CD14-positive monocyte (primary cell): ENCODE measurements at regions not wholly inside any gene's neighbourhood (a gene's known extent, or its start where the extent isn't known, plus 50 kb on each side); places are given as distances from the start of the nearest gene placed in this dataset.

Source experiments
- DNase-seq, 3 donors: peaks; one replicate each; pipeline ENCODE4 v3.0.0-alpha.2; 2011 to 2022
- H2AFZ ChIP-seq: 2 replicates; pipeline ENCODE4 v1.6.0; 2012; ENCODE audit warnings: mild to moderate bottlenecking, low read depth, low read length, inconsistent platforms; ENCODE audit not compliant: insufficient read depth, poor library complexity, severe bottlenecking
- H3K27ac ChIP-seq, 2 donors: 1 replicate in 1 of 2; 2 replicates in 1 of 2; pipeline ENCODE4 v1.5.1; 2012 to 2013; ENCODE audit warnings: low read length in 2 of 2, control low read depth in 1 of 2, inconsistent platforms in 1 of 2, low read depth in 1 of 2, mild to moderate bottlenecking in 1 of 2
- H3K27me3 ChIP-seq, 2 donors: one replicate each; pipeline versions ENCODE4 v1.6.0 to v1.6.1; 2011 to 2013; ENCODE audit warnings: low read length in 2 of 2; ENCODE audit not compliant: control insufficient read depth in 2 of 2, insufficient read depth in 2 of 2
- H3K36me3 ChIP-seq, 2 donors: replicated peaks in 1 of 2; 1 replicate in 1 of 2; 2 replicates in 1 of 2; pipeline versions ENCODE4 v1.5.1 to v1.6.1; 2012 to 2013; ENCODE audit warnings: low read length in 2 of 2, control low read depth in 1 of 2, inconsistent platforms in 1 of 2, mild to moderate bottlenecking in 1 of 2; ENCODE audit not compliant: insufficient read depth in 2 of 2, control insufficient read depth in 1 of 2
- H3K4me1 ChIP-seq, 2 donors: 1 replicate in 1 of 2; 2 replicates in 1 of 2; pipeline versions ENCODE4 v1.5.1 to v1.6.1; 2012 to 2013; ENCODE audit warnings: low read length in 2 of 2, control low read depth in 1 of 2, inconsistent platforms in 1 of 2, mild to moderate bottlenecking in 1 of 2, moderate library complexity in 1 of 2; ENCODE audit not compliant: insufficient read depth in 2 of 2, control insufficient read depth in 1 of 2
- H3K4me2 ChIP-seq: replicated peaks from 2 replicates; pipeline ENCODE3; 2012; ENCODE audit warnings: low read length, moderate library complexity, mild to moderate bottlenecking; ENCODE audit not compliant: poor library complexity, severe bottlenecking; ENCODE audit errors: extremely low read depth
- H3K4me3 ChIP-seq, 3 experiments: fragments of 200-600 bp in 1 of 3; sonication (generic) in 1 of 3; replicated peaks in 1 of 3; 1 replicate in 2 of 3; 2 replicates in 1 of 3; pipeline ENCODE4 v1.5.1; 2011 to 2013; ENCODE audit warnings: low read length in 3 of 3, mild to moderate bottlenecking in 3 of 3, control low read depth in 2 of 3, low read depth in 2 of 3, inconsistent platforms in 1 of 3, moderate library complexity in 1 of 3
- H3K79me2 ChIP-seq: 2 replicates; pipeline ENCODE4 v1.6.0; 2012; ENCODE audit warnings: mild to moderate bottlenecking, control low read depth, inconsistent platforms, low read length, moderate library complexity; ENCODE audit not compliant: insufficient read depth
- H3K9ac ChIP-seq: 2 replicates; pipeline ENCODE4 v1.6.0; 2017; ENCODE audit warnings: low read length, mild to moderate bottlenecking; ENCODE audit not compliant: insufficient read depth, poor library complexity, severe bottlenecking
- H3K9me3 ChIP-seq, 2 donors: replicated peaks in 1 of 2; 1 replicate in 1 of 2; 2 replicates in 1 of 2; pipeline versions ENCODE4 v1.5.1 to v1.6.1; 2012 to 2013; ENCODE audit warnings: low read length in 2 of 2, control low read depth in 1 of 2; ENCODE audit not compliant: control insufficient read depth in 1 of 2, insufficient read depth in 1 of 2
- H4K20me1 ChIP-seq: 2 replicates; pipeline ENCODE4 v1.6.0; 2012; ENCODE audit warnings: mild to moderate bottlenecking, low read length, control low read depth, moderate library complexity; ENCODE audit not compliant: insufficient read depth
- H3K27ac Mint-ChIP-seq, 7 donors: one replicate each; pipeline ENCODE4 v1.8.0; 2020; ENCODE audit warnings: mild to moderate bottlenecking in 7 of 7, mixed read lengths in 7 of 7, moderate library complexity in 6 of 7, inconsistent platforms in 2 of 7
- H3K27me3 Mint-ChIP-seq, 3 donors: one replicate each; pipeline ENCODE4 v1.8.0; 2021 to 2022; ENCODE audit warnings: low read depth in 3 of 3, mild to moderate bottlenecking in 3 of 3, mixed read lengths in 3 of 3, moderate library complexity in 3 of 3, inconsistent platforms in 1 of 3
- H3K36me3 Mint-ChIP-seq, 2 donors: one replicate each; pipeline ENCODE4 v1.8.0; 2020; ENCODE audit warnings: mixed read lengths in 2 of 2, inconsistent platforms in 1 of 2, mild to moderate bottlenecking in 1 of 2
- H3K4me1 Mint-ChIP-seq: one replicate; pipeline ENCODE4 v1.8.0; 2020; ENCODE audit warnings: mild to moderate bottlenecking, mixed read lengths
- H3K4me3 Mint-ChIP-seq, 2 donors: one replicate each; pipeline ENCODE4 v1.8.0; 2020; ENCODE audit warnings: mild to moderate bottlenecking in 2 of 2, mixed read lengths in 2 of 2, moderate library complexity in 1 of 2
- H3K9me3 Mint-ChIP-seq, 7 donors: one replicate each; pipeline ENCODE4 v1.8.0; 2020 to 2022; ENCODE audit warnings: mixed read lengths in 7 of 7, mild to moderate bottlenecking in 6 of 7, moderate library complexity in 6 of 7, inconsistent platforms in 2 of 7
- WGBS: methylation state at CpG from one replicate; pipeline ENCODE4 v1.1.5; 2013; ENCODE audit warnings: missing lambda C conversion rate; ENCODE audit not compliant: insufficient coverage; 5-methylcytosine and 5-hydroxymethylcytosine counted together
- intact Hi-C, 2 donors: fragments of 100-400 bp; cut with micrococcal nuclease; formaldehyde crosslinking; loops; one replicate each; pipeline versions ENCODE4 v1.15.0 to v1.15.1; 2023
- TF ChIP-seq, protein P1 (sequence below): fragments of 200-600 bp; IDR thresholded peaks from one replicate; pipeline ENCODE4 v1.8.0; 2022; ENCODE audit warnings: antibody characterized with exemption, mild to moderate bottlenecking

GRCh38 chr1:69290291-69290690, 277.4 kb upstream of the LRRC7 start:
- H3K36me3 ChIP-seq, result no peaks in the 10 kb centered on the region
- H2AFZ ChIP-seq, result no peak overlapping the region
- Mint-ChIP-seq H3K4me1 (peaks cover 3% of the 10 kb centered on the region), H3K36me3 (no peaks in the 10 kb centered on the region), H3K4me3 (no peak overlapping the region), H3K27ac (no peak overlapping the region), H3K9me3 (peaks cover 0 to 3% (median 0%) of the 10 kb centered on the region in 7 donors), H3K27me3 (no peaks in the 10 kb centered on the region)
- H3K79me2 ChIP-seq, result no peaks in the 10 kb centered on the region
- intact Hi-C loops, result no loop called here
- H3K4me3 ChIP-seq, result no peak overlapping the region
- H3K4me2 ChIP-seq, result no peak overlapping the region
- H3K9ac ChIP-seq, result no peak overlapping the region
- no peak for DNase-seq
- TF ChIP-seq, protein P1, sequence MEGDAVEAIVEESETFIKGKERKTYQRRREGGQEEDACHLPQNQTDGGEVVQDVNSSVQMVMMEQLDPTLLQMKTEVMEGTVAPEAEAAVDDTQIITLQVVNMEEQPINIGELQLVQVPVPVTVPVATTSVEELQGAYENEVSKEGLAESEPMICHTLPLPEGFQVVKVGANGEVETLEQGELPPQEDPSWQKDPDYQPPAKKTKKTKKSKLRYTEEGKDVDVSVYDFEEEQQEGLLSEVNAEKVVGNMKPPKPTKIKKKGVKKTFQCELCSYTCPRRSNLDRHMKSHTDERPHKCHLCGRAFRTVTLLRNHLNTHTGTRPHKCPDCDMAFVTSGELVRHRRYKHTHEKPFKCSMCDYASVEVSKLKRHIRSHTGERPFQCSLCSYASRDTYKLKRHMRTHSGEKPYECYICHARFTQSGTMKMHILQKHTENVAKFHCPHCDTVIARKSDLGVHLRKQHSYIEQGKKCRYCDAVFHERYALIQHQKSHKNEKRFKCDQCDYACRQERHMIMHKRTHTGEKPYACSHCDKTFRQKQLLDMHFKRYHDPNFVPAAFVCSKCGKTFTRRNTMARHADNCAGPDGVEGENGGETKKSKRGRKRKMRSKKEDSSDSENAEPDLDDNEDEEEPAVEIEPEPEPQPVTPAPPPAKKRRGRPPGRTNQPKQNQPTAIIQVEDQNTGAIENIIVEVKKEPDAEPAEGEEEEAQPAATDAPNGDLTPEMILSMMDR, result no peak
- no peaks in the 10 kb centered on the region for H3K4me1 ChIP-seq
- WGBS, result no CpG with 5 or more reads among the region's 1 CpG
- H4K20me1 ChIP-seq, result no peaks in the 10 kb centered on the region
- no peaks in the 10 kb centered on the region for H3K9me3 ChIP-seq
- no peaks in the 10 kb centered on the region for H3K27me3 ChIP-seq
- H3K27ac ChIP-seq, result no peak overlapping the region

DNA sequence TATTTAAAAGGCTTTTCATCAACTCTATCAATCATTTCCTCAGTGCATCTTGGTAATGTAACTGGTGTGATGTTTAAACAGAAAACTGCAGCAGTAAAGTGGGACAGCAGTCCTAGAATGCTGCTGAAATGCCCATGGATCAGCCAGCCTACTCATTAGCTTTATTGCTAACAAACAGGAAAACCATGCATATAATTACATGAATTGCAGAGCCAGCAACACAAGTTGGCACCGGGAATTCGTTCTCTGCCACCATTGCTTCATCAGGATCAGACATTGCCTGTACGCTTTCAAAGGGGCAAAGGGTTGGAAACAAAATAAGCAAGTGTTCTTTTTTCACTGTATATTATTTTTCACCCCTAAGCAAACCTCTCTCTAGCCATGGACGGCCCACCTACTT, 276.2 kb upstream of the LRRC7 start:
- H3K27me3 Mint-ChIP-seq, result no peaks in the 10 kb centered on the region
- 100% methylated on average over 1 of the region's 4 CpGs for WGBS

More for the DNA sequence above, 276.2 kb upstream of the LRRC7 start:
- Mint-ChIP-seq H3K36me3 (no peaks in the 10 kb centered on the region), H3K4me1 (peaks cover 3% of the 10 kb centered on the region), H3K27ac (no peak overlapping the region), H3K4me3 (no peak overlapping the region), H3K9me3 (peaks cover 0 to 3% (median 0%) of the 10 kb centered on the region in 7 donors)
- no peaks in the 10 kb centered on the region for H3K27me3 ChIP-seq
- no peaks in the 10 kb centered on the region for H4K20me1 ChIP-seq
- H3K4me1 ChIP-seq, result no peaks in the 10 kb centered on the region
- H3K4me3 ChIP-seq, result no peak overlapping the region
- intact Hi-C loops, result no loop called here
- H3K27ac ChIP-seq, result no peak overlapping the region
- H3K79me2 ChIP-seq, result no peaks in the 10 kb centered on the region
- H3K9me3 ChIP-seq, result no peaks in the 10 kb centered on the region
- no peaks in the 10 kb centered on the region for H3K36me3 ChIP-seq
- no peak for DNase-seq
- H3K9ac ChIP-seq, result no peak overlapping the region
- no peak overlapping the region for H3K4me2 ChIP-seq
- TF ChIP-seq, protein P1, result no peak
- H2AFZ ChIP-seq, result no peak overlapping the region
